Transverse colon (tissue), 3 donors: ENCODE measurements at regions not wholly inside any gene's neighbourhood (a gene's known extent, or its start where the extent isn't known, plus 50 kb on each side); places are given as distances from the start of the nearest gene placed in this dataset.

Source experiments
- POLR2A ChIP-seq: fragments of 450-650 bp; IDR thresholded peaks from one replicate; pipeline ENCODE4 v1.6.1; 2016; ENCODE audit warnings: antibody characterized with exemption, mild to moderate bottlenecking, moderate library complexity
- TF ChIP-seq, protein P1 (sequence below), 5 experiments: fragments of 200-600 bp in 3 of 5; fragments of 450-650 bp in 2 of 5; sonication (generic) in 3 of 5; IDR thresholded peaks; 1 replicate in 2 of 5; 2 replicates in 3 of 5; pipeline ENCODE4 v1.5.1; 2016 to 2017; ENCODE audit warnings: antibody characterized with exemption in 5 of 5, inconsistent platforms in 3 of 5, mild to moderate bottlenecking in 2 of 5, moderate library complexity in 1 of 5

DNA sequence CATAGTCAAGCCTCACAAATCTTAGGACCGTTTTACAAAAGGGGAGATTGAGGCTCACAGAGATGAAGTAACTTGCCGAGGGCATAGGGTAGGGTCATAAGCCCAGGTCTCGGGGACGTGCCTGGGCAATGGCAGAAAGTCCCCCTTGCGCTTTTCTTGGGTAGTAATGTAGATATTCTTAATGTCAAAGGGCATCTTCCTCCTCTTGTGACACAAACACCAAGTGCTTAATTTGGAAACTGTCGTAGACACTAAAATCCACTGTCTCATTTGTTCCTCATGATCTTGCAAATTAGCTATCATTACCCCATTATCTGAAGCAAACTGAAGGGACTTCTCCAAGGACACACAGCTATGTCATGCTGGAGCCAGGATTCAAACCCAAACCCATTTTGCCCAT lies 180.8 kb downstream of the GAS1 start:
- TF ChIP-seq, protein P1, sequence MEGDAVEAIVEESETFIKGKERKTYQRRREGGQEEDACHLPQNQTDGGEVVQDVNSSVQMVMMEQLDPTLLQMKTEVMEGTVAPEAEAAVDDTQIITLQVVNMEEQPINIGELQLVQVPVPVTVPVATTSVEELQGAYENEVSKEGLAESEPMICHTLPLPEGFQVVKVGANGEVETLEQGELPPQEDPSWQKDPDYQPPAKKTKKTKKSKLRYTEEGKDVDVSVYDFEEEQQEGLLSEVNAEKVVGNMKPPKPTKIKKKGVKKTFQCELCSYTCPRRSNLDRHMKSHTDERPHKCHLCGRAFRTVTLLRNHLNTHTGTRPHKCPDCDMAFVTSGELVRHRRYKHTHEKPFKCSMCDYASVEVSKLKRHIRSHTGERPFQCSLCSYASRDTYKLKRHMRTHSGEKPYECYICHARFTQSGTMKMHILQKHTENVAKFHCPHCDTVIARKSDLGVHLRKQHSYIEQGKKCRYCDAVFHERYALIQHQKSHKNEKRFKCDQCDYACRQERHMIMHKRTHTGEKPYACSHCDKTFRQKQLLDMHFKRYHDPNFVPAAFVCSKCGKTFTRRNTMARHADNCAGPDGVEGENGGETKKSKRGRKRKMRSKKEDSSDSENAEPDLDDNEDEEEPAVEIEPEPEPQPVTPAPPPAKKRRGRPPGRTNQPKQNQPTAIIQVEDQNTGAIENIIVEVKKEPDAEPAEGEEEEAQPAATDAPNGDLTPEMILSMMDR (IDR thresholded peaks at IDR 0.05) = no peak
- no peak for TF ChIP-seq POLR2A
